T follicular helper cell (primary cell): ENCODE measurements at regions not wholly inside any gene's neighbourhood (a gene's known extent, or its start where the extent isn't known, plus 50 kb on each side); places are given as distances from the start of the nearest gene placed in this dataset.
"Not testable (repeated sequence)": the region's sequence is repeated elsewhere in the genome, so short reads cannot be mapped to it uniquely, and the experiment has no call there.

ENCODE experiments used
- DNase-seq: peaks from one replicate; pipeline ENCODE4 v3.0.0-alpha.2; 2020; ENCODE audit warnings: low read depth

GRCh38 chr3:177249203-177249602 is 51.9 kb upstream of the TBL1XR1 start:
- no peak for DNase-seq

GRCh38 chr3:177250151-177250550 is 52.9 kb upstream of the TBL1XR1 start:
- DNase-seq: no peak

GRCh38 chr3:177251755-177252154 is 54.5 kb upstream of the TBL1XR1 start:
- DNase-seq: no peak

GRCh38 chr3:177257006-177257405 is 59.7 kb upstream of the TBL1XR1 start:
- no peak for DNase-seq

- DNase-seq: no peak
Observed at GRCh38 chr3:177257625-177258024, 60.3 kb upstream of the TBL1XR1 start.

- DNase-seq: no peak
Observed at GRCh38 chr3:177262396-177262795, 65.1 kb upstream of the TBL1XR1 start.

- no peak for DNase-seq
Observed at GRCh38 chr3:177263615-177264368, 66.5 kb upstream of the TBL1XR1 start.

GRCh38 chr3:177271811-177272501 is 74.7 kb upstream of the TBL1XR1 start:
- not testable (repeated sequence) for DNase-seq

GRCh38 chr3:177278016-177278415 is 80.7 kb upstream of the TBL1XR1 start:
- no peak for DNase-seq

GRCh38 chr3:177279118-177279815 is 82.0 kb upstream of the TBL1XR1 start:
- DNase-seq: no peak

GRCh38 chr3:177281292-177282118 is 84.2 kb upstream of the TBL1XR1 start:
- no peak for DNase-seq

GRCh38 chr3:177282119-177282655 is 84.9 kb upstream of the TBL1XR1 start:
- DNase-seq: no peak

- no peak for DNase-seq
Observed at GRCh38 chr3:177283983-177284382, 86.7 kb upstream of the TBL1XR1 start.

GRCh38 chr3:177284383-177284881 is 87.2 kb upstream of the TBL1XR1 start:
- no peak for DNase-seq

- no peak for DNase-seq
Observed at GRCh38 chr3:177286034-177286433, 88.8 kb upstream of the TBL1XR1 start.

GRCh38 chr3:177287231-177287630 is 89.9 kb upstream of the TBL1XR1 start:
- DNase-seq: no peak

- DNase-seq: no peak
Observed at GRCh38 chr3:177290633-177291032, 93.4 kb upstream of the TBL1XR1 start.

- no peak for DNase-seq
Observed at GRCh38 chr3:177294221-177294620, 96.9 kb upstream of the TBL1XR1 start.

GRCh38 chr3:177295116-177295515 is 97.8 kb upstream of the TBL1XR1 start:
- DNase-seq: no peak

- DNase-seq: no peak
Observed at GRCh38 chr3:177299250-177299649, 102.0 kb upstream of the TBL1XR1 start.

- DNase-seq: no peak
Observed at GRCh38 chr3:177300039-177300833, 103.0 kb upstream of the TBL1XR1 start.
